Fibroblast of the aortic adventitia (primary cell): ENCODE measurements at regions not wholly inside any gene's neighbourhood (a gene's known extent, or its start where the extent isn't known, plus 50 kb on each side); places are given as distances from the start of the nearest gene placed in this dataset.

Experiments used
- DNase-seq: peaks from one replicate; pipeline ENCODE4 v3.0.0-alpha.2; 2010; ENCODE audit warnings: low read depth
- H3K4me3 ChIP-seq: 2 replicates; pipeline ENCODE4 v1.5.1; 2011; ENCODE audit warnings: low read depth, mild to moderate bottlenecking, control low read depth, low read length, moderate library complexity
- CTCF ChIP-seq: IDR thresholded peaks from 2 replicates; pipeline ENCODE4 v1.5.1; 2011; ENCODE audit warnings: mild to moderate bottlenecking, low read length, control low read depth, inconsistent platforms; ENCODE audit not compliant: insufficient read depth

- DNase-seq = no peak
- no peak overlapping the region for H3K4me3 ChIP-seq
- no peak for TF ChIP-seq CTCF
These were observed 527.2 kb upstream of the PRKX start for GRCh38 chrX:4240541-4241194.

DNA sequence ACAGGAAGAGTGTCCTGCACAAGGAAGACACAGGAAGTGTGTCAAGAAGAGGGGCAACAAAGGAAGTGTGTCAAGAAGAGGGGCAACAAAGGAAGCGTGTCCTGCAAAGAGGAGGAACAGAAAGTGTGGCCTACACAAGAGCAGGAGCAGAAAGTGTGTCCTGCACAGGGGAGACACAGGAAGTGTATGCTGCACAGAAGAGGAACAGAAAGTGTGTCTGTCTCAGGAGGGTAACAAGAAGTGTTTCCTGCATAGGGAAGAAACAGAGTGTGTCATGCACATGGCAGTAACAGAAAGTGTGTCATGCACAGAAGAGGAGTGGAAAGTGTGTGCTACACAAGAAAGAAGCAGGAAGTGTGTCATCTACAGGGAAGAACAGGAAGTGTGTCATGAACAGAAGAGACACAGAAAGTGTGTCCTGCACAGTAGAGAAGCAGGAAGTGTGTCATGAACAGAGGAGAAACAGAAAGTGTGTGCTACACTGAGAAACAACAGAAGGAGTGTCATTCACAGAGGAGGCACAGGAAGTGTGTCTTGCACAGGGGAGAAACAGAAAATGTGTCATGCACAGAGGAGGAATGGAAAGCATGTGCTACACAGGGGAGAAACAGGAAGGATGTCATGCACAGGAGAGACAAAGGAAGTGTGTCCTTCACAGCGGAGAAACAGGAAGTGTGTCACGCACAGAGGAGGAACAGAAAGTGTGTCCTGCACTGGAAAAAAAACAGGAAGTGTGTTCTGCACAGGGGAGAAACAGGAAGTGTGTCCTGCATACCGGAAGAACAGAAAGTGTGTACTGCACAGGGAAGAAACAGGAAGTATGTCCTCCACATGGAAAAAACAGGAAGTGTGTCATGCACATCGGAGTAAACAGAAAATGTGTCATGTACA lies 526.4 kb upstream of the PRKX start:
- H3K4me3 ChIP-seq = no peak overlapping the region
- no peak for TF ChIP-seq CTCF
- DNase-seq = no peak

- TF ChIP-seq CTCF = no peak
- DNase-seq = no peak
- H3K4me3 ChIP-seq = no peak overlapping the region
These were observed 525.5 kb upstream of the PRKX start for GRCh38 chrX:4238916-4239315.

GRCh38 chrX:4225086-4225485 lies 511.6 kb upstream of the PRKX start:
- TF ChIP-seq CTCF = no peak
- H3K4me3 ChIP-seq = no peak overlapping the region
- no peak for DNase-seq

DNA sequence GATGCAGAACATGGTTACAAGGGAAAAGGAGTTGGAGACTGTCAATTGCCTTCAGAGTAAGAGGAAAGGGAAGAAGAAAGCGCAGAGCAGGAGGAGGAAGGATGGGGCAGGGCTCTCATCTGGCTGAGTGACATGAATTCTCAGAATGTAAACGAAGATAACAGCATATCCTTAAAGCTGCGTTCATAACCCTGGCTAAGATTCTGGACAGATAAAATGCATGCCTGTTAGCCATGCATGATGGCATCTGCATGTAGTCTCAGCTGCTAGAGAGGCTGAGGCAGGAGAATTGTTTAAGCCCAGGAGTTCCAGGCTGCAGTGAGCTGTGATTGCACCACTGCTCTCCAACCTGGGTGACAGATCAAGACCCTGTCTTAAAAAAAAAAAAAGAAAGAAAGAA lies 493.5 kb upstream of the PRKX start:
- no peak overlapping the region for H3K4me3 ChIP-seq
- DNase-seq = no peak
- TF ChIP-seq CTCF = no peak

GRCh38 chrX:4197971-4198370 lies 484.5 kb upstream of the PRKX start:
- no peak for TF ChIP-seq CTCF
- no peak overlapping the region for H3K4me3 ChIP-seq
- no peak for DNase-seq
